HepG2 (cell line): ENCODE measurements at regions not wholly inside any gene's neighbourhood (a gene's known extent, or its start where the extent isn't known, plus 50 kb on each side); places are given as distances from the start of the nearest gene placed in this dataset.

Experiments
- CBX5 ChIP-seq: sonication (generic); formaldehyde crosslinking; IDR thresholded peaks from 2 replicates; pipeline ENCODE4 v1.4.0; 2020; ENCODE audit warnings: missing genetic modification reagents, borderline replicate concordance
- CREB1 ChIP-seq, 2 experiments: fragments of 450-650 bp in 1 of 2; IDR thresholded peaks; 2 replicates each; pipeline ENCODE4 v1.6.1; 2016 to 2017; ENCODE audit warnings: control low read depth in 1 of 2, mild to moderate bottlenecking in 1 of 2, missing compliant biosample characterization in 1 of 2, missing genetic modification characterization in 1 of 2
- CTCF ChIP-seq: sonication (generic); formaldehyde crosslinking; IDR thresholded peaks from 2 replicates; pipeline ENCODE4 v1.5.0; 2020; ENCODE audit warnings: mild to moderate bottlenecking, missing genetic modification reagents, moderate library complexity
- DDIT3 ChIP-seq: sonication (generic); formaldehyde crosslinking; IDR thresholded peaks from 2 replicates; pipeline ENCODE4 v1.4.0; 2020; ENCODE audit warnings: mild to moderate bottlenecking, missing genetic modification reagents
- GATA4 ChIP-seq: sonication (generic); IDR thresholded peaks from 2 replicates; pipeline ENCODE4 v1.6.1; 2016; ENCODE audit warnings: antibody characterized with exemption, low read depth, borderline replicate concordance
- GPN1 ChIP-seq: sonication (generic); formaldehyde crosslinking; IDR thresholded peaks from 2 replicates; pipeline ENCODE4 v1.5.1; 2020; ENCODE audit warnings: missing genetic modification reagents, borderline replicate concordance
- HMGXB4 ChIP-seq, 2 experiments: sonication (generic) in 1 of 2; formaldehyde crosslinking in 1 of 2; IDR thresholded peaks; 2 replicates each; pipeline versions ENCODE4 v1.4.0 to v1.6.1; 2018 to 2020; ENCODE audit warnings: missing genetic modification reagents in 2 of 2, borderline replicate concordance in 1 of 2, low read depth in 1 of 2, mild to moderate bottlenecking in 1 of 2, missing biosample characterization in 1 of 2
- NKX3-1 ChIP-seq: sonication (generic); formaldehyde crosslinking; IDR thresholded peaks from 2 replicates; pipeline ENCODE4 v1.5.0; 2020; ENCODE audit warnings: missing genetic modification reagents
- PCBP1 ChIP-seq: fragments of 200-400 bp; formaldehyde crosslinking; IDR thresholded peaks from 2 replicates; pipeline ENCODE4 v1.6.1; 2017; ENCODE audit warnings: mild to moderate bottlenecking, low read depth, low read length, borderline replicate concordance
- RFX1 ChIP-seq: fragments of 450-650 bp; IDR thresholded peaks from 2 replicates; pipeline ENCODE4 v1.6.1; 2017
- SIX4 ChIP-seq: sonication (generic); formaldehyde crosslinking; IDR thresholded peaks from 2 replicates; pipeline ENCODE4 v1.4.0; 2020; ENCODE audit warnings: missing genetic modification reagents
- SMC3 ChIP-seq: IDR thresholded peaks from 2 replicates; pipeline ENCODE4 v1.6.1; 2011; ENCODE audit warnings: low read length, improper control_type of control experiment
- SP4 ChIP-seq: sonication (generic); formaldehyde crosslinking; IDR thresholded peaks from 2 replicates; pipeline ENCODE4 v1.8.1; 2023; ENCODE audit warnings: mild to moderate bottlenecking, missing genetic modification reagents
- TBX3 ChIP-seq: fragments of 450-650 bp; IDR thresholded peaks from 2 replicates; pipeline ENCODE4 v1.6.1; 2017; ENCODE audit warnings: antibody characterized with exemption, mild to moderate bottlenecking, inconsistent platforms, borderline replicate concordance
- ZGPAT ChIP-seq: IDR thresholded peaks from 2 replicates; pipeline ENCODE4 v1.6.1; 2016; ENCODE audit warnings: mild to moderate bottlenecking
- ZNF124 ChIP-seq: sonication (generic); formaldehyde crosslinking; IDR thresholded peaks from 2 replicates; pipeline ENCODE4 v1.4.0; 2020; ENCODE audit warnings: missing genetic modification reagents
- ZNF138 ChIP-seq: sonication (generic); formaldehyde crosslinking; IDR thresholded peaks from 2 replicates; pipeline ENCODE4 v1.5.0; 2020; ENCODE audit warnings: mild to moderate bottlenecking, low read depth, missing genetic modification reagents
- ZNF362 ChIP-seq: sonication (generic); formaldehyde crosslinking; IDR thresholded peaks from 2 replicates; pipeline ENCODE4 v1.4.0; 2020; ENCODE audit warnings: missing genetic modification reagents, mild to moderate bottlenecking, borderline replicate concordance
- ZNF770 ChIP-seq: sonication (generic); formaldehyde crosslinking; IDR thresholded peaks from 2 replicates; pipeline ENCODE4 v1.5.0; 2020; ENCODE audit warnings: mild to moderate bottlenecking, missing genetic modification reagents
- ZNF850 ChIP-seq: sonication (generic); formaldehyde crosslinking; conservative IDR thresholded peaks from 2 replicates; pipeline ENCODE4 v1.9.0; 2021; ENCODE audit warnings: mild to moderate bottlenecking, missing genetic modification reagents

- TF ChIP-seq HMGXB4 (CRISPR knock-in tag; IDR thresholded peaks at IDR 0.05; ENCODE audit: borderline replicate concordance in 1 of 2, low read depth in 1 of 2), result peak in 1 of 2 experiments; percentile 70; a peak in 1 of 4 replicates
- peak; percentile 56; the same call in 1 of the 2 replicates for TF ChIP-seq SMC3
- TF ChIP-seq SIX4 (CRISPR knock-in tag), result no peak
- TF ChIP-seq RFX1, result no peak
- TF ChIP-seq ZNF770 (CRISPR knock-in tag), result no peak
- TF ChIP-seq TBX3, result no peak
- no peak for TF ChIP-seq ZNF138 (CRISPR knock-in tag)
- no peak for TF ChIP-seq DDIT3
- TF ChIP-seq CTCF (CRISPR knock-in tag), result peak; percentile 70
- TF ChIP-seq ZNF362 (CRISPR knock-in tag), result peak; percentile 84
- no peak for TF ChIP-seq ZNF124 (CRISPR knock-in tag)
- TF ChIP-seq PCBP1, result no peak
- no peak for TF ChIP-seq ZNF850 (CRISPR knock-in tag)
- TF ChIP-seq CREB1 (IDR thresholded peaks at IDR 0.05), result no peak
- no peak for TF ChIP-seq CREB1 (CRISPR knock-in tag; IDR thresholded peaks at IDR 0.05)
- TF ChIP-seq NKX3-1 (CRISPR knock-in tag), result no peak
- TF ChIP-seq CBX5, result no peak
- TF ChIP-seq SP4 (CRISPR knock-in tag), result no peak
- no peak for TF ChIP-seq GATA4
- TF ChIP-seq GPN1, result no peak
- TF ChIP-seq ZGPAT (CRISPR knock-in tag), result no peak
Observed at GRCh38 chr15:62742409-62743171, 300.0 kb upstream of the TPM1 start (continued).
